Activated CD8-positive, alpha-beta memory T cell treated with anti-CD3 and anti-CD28 coated beads, Interleukin-2, amount 50 U/mL, for 1 hour (primary cell): ENCODE measurements at regions not wholly inside any gene's neighbourhood (a gene's known extent, or its start where the extent isn't known, plus 50 kb on each side); places are given as distances from the start of the nearest gene placed in this dataset.
"Not testable (repeated sequence)": the region's sequence is repeated elsewhere in the genome, so short reads cannot be mapped to it uniquely, and the experiment has no call there.

ENCODE experiments used
- DNase-seq: peaks from one replicate; pipeline ENCODE4 v3.0.0-alpha.2; 2020; ENCODE audit errors: extremely low read depth

DNA sequence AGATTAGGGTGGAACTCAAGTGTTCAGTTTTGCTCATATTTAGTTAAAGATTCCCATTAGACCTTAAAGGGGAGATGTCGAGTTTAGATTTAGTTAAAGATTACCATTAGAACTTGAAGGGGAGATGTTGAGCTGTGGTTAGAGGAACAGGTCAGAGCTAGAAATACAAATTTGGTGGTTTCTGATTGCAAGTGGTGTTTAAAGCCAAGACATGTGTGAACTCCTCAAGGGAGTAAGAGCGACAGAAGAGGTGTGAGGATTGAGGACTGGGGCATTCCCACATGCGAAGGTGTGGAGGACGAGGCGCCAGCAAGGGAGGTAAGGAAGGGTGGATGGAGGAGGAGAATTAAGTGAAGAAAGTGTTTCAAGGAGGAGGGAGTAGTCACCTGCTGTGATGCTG, 168.6 kb downstream of the IER5 start:
- no peak for DNase-seq

DNA sequence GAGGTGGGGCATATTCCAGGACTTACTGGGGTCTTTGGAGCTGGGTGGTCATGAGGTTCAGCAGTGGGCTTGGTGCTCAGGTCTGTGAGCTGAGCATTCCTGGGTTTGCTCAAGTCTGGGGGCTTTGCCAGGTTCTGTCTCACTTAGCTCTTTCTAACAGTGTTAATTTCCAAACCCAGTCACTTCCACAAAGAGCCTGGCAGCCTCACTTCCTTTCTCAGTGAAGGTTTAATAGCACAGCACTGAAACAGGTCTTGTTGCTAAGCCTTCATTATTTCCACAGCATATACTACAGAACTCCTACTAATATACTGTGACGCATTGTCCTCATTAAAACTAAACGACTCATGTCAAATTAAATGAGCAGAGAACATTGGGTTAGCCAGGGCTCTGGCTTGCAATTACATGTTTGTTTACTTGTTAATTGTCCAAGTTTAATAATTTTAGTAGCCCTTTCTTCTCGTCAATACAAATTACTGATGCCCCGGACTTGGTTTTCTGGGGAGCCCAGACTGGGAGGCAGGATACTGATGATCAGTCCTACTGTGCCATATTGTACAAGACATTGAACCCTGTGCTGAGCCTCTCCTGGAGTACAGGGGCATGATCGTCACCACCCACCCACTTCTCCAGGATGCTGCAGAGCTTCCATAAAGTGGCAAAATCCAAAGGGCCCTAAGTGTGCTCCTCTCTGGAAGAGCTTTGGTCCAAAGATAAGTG, 170.7 kb downstream of the IER5 start:
- DNase-seq, result no peak

GRCh38 chr1:181260271-181260670, 171.8 kb downstream of the IER5 start:
- no peak for DNase-seq

GRCh38 chr1:181260994-181261393, 172.5 kb downstream of the IER5 start:
- no peak for DNase-seq

DNA sequence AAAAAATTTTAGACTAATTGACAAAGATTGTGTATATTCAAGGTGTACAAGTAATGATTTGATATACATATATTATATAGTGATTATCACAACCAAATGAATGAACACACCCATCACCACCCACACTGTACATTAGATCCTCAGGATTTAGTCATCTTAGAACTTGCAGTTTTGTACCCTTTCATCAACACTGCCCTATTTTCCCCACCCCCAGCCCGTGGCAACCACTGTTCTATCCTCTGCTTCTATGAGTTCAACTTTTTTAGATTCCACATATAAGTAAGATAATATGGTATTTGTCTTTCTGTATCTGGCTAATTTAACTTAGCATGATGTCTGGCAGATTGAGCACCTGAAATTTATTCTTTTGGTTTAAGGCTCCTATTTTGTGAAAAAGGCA, 173.6 kb downstream of the IER5 start:
- DNase-seq, result no peak

- no peak for DNase-seq
Observed at GRCh38 chr1:181263444-181263843, 174.9 kb downstream of the IER5 start.

GRCh38 chr1:181264821-181265220, 176.3 kb downstream of the IER5 start:
- no peak for DNase-seq

DNA sequence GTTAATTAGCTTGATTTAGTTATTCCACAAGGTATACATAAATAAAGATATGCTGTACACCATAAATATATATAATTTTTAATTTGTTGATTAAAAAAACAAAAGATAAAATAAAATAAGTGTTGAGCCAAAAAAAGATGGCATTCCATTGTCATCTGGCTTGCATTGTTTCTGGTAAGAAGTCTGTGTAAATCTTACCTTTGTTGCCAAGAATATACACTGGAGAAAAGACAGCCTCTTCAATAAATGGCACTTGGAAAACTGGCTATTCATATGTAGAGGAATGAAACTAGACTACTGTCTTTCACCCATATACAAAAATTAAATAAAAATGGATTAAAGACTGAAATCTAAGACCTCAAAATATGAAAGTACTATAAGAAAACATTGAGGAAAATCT, 196.5 kb downstream of the IER5 start:
- DNase-seq, result no peak

DNA sequence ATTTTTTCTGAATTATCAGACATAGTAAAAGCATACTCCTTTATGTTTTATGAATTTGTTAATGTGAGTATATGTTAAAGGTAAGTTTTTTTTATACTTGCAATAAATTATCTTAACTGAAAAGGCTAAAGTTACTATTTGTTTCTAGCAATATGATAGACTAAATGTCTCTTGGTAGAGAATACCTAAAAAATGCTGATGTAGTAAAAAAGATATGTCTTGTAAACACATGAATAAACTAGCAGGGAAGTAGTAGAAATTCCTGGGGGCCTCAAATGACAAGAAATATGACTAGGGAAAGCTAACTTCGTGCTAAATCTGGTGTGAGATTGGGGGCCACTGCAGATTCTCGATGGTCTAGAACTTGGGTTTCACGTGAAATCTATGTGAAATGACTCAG, 188.1 kb upstream of the CACNA1E start:
- DNase-seq, result no peak

- DNase-seq, result no peak
Observed at GRCh38 chr1:181296180-181296579, 187.1 kb upstream of the CACNA1E start.

DNA sequence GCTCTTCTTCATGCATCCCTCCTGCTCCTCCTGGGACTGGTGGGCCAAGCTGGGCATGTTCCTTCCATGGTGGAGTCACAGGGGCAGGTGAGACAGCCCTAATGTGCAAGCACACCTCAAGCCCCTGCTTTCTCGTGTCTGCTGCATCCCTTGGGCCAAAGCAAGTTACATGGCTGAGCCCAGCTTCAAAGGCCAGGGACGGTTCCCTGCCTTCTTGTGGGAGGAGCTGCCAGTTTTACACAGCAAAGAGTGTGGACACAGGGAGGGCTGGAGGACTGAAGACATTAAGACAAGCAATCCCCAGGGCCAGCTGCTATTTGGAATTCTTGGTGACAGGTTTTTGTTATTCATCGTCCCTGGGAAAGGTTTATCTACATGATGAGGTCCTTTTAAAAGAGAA, 175.2 kb upstream of the CACNA1E start:
- DNase-seq, result no peak

DNA sequence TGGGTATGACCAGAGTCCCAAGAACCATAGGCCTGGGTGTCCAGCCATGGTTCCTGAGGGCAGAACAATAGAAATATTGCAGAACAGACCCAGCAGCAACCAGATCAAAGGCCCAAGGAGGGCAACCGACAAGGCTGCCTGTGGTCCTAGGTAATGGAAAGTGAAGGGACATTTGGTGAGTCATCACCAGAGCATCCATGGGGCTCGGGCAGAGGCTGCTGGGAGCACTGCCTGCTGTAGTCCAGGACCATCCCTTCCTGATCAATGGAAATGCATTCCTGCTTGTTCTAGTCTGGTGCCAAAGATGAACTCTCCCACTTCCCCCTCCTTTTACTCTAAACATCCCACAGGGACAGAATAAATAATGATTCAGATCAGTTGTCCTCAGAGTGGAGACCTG, 172.8 kb upstream of the CACNA1E start:
- DNase-seq, result no peak

GRCh38 chr1:181312946-181313345, 170.4 kb upstream of the CACNA1E start:
- no peak for DNase-seq

GRCh38 chr1:181313466-181313865, 169.9 kb upstream of the CACNA1E start:
- no peak for DNase-seq

DNA sequence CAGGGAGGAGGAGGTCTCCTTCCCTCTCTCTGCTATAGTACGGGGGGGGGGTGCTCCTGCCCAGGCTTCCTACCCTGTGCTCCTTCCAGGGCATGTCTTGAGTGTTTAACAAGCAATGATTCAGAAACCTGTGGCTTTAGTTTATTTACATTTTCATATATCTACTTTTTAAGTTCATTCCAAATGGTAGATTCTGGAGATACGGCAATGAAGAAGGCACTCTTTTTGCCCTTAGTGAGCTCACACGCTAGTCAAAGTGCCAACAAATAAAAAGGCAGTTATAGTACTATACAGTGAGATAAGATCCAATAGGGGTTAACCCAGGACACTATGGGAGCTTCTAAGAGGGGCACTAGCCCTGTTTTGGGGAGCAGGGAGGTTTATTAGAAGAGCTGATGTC, 169.3 kb upstream of the CACNA1E start:
- no peak for DNase-seq

DNA sequence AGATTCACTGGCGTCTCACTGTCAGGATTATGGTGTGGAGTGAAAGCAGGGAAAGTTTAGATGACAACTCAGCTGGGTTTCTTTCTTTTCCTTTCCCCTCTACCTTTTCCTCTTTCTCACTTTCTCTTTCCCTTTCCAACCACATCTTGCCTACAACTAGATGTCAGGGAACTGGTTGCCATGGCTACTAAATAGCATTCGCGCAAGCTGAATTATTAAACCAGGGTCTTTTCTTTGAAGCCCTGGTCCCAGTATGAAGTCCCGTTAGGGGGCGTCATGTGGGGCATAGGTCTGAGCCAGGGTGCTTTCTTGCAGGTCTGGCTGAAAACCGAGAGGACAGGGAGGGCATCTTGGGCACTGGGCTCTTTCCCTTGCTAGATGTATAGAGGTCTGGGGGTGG, 168.4 kb upstream of the CACNA1E start:
- DNase-seq, result no peak

GRCh38 chr1:181317261-181317930, 165.9 kb upstream of the CACNA1E start:
- no peak for DNase-seq

DNA sequence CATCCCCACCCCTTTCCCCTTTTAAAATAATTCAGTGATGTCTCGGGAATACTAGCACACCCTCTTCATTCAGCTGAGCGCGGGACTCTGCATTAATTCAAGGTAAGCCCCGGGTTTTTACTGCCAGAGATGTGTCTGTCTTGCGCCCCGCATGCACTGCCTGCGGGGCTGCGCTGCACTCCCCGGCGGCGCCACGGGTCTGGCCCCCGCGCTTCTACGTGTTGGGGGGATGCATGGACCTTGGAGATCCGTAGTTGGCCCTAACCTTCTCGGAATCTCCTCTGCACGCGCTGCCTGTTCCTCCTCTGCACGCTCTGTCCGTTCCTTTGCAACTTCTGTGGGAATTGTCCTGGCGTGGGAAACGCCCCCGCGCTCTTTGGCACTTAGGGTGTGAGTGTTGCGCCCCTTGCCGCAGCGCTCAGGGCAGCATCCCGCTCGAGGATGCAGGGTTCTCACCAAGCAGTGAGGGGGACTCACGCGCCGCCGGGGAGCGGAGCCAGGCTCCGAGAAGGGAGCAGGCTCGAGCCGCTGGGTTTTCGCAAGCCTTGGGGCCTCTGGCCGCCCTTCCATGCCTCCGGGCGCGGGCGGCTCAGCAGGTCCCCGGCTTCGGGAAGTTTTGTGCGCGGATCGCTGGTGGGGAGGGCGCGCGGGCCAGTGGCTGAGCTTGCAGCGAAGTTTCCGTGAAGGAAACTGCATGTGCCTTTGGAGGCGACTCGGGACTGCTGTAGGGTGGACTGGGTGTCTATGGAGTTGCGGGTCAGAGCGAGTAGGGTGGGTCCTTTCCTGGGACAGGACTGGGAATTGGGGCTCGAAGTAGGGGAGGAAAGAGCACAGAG, 165.1 kb upstream of the CACNA1E start:
- DNase-seq, result no peak

DNA sequence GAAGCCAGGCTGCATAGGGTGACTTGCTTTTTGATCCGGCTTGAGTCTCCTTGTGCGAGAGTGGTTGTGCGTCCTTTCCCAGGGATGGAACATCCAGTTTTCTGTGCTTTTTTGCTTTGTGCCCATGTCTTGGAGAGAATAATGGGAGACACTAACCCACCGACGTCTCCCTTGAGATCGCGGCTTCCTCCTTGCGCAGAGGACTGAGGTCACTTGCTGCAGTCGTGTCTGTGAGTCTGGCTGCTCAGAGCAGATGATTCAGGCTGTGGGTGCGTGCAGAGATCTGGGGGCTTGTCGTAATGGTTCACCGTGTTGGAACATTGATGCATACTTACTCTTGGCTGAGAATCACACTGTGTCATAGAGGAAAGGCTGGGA, 164.5 kb upstream of the CACNA1E start:
- DNase-seq, result no peak

- no peak for DNase-seq
Observed at GRCh38 chr1:181319907-181320306, 163.4 kb upstream of the CACNA1E start.

GRCh38 chr1:181324797-181325616, 158.3 kb upstream of the CACNA1E start:
- DNase-seq, result no peak

GRCh38 chr1:181325765-181326164, 157.6 kb upstream of the CACNA1E start:
- not testable (repeated sequence) for DNase-seq
